ENCODE measurements at regions not wholly inside any gene's neighbourhood (a gene's known extent, or its start where the extent isn't known, plus 50 kb on each side); places are given as distances from the start of the nearest gene placed in this dataset.

GRCh38 chr16:50444526-50444925 is 75.7 kb upstream of the BRD7 start:
- H3K4me3 Mint-ChIP-seq, result no peak overlapping the region
- Histone ChIP-seq H3K36me3 (replicated peaks in 1 of 2; ENCODE audit: control extremely low read depth in 1 of 2, control insufficient read depth in 1 of 2, extremely low read depth in 1 of 2, insufficient read depth in 2 of 2, low read length in 1 of 2) (no peaks in the 10 kb centered on the region), H3K79me2 (ENCODE audit: control insufficient read depth, insufficient read depth, low read length) (no peaks in the 10 kb centered on the region), H3K4me3 (ENCODE audit: control extremely low read depth in 1 of 5, extremely low read depth in 1 of 5, insufficient read depth in 1 of 5, low read depth in 2 of 5, low read length in 4 of 5) (no peak overlapping the region), H3K9me3 (ENCODE audit: control extremely low read depth in 1 of 3, control insufficient read depth in 2 of 3, insufficient read depth in 1 of 3, low read length in 2 of 3) (peaks cover 0 to 27% (median 21%) of the 10 kb centered on the region in 3 donors), H3K27ac (ENCODE audit: low read length in 2 of 2) (no peak overlapping the region), H2AFZ (ENCODE audit: insufficient read depth, low read depth, low read length, poor library complexity, severe bottlenecking) (no peak overlapping the region), H4K20me1 (ENCODE audit: control insufficient read depth, insufficient read depth, low read length, poor library complexity, severe bottlenecking) (no peaks in the 10 kb centered on the region), H3K27me3 (replicated peaks in 1 of 4; ENCODE audit: control extremely low read depth in 1 of 4, control insufficient read depth in 3 of 4, insufficient read depth in 4 of 4, low read length in 3 of 4) (peaks cover 0 to 9% (median 0%) of the 10 kb centered on the region in 4 experiments), H3K4me2 (replicated peaks; ENCODE audit: low read depth, low read length, poor library complexity, severe bottlenecking) (no peak overlapping the region), H3K9ac (ENCODE audit: low read length) (no peak overlapping the region), H3K4me1 (ENCODE audit: control insufficient read depth in 2 of 2, insufficient read depth in 2 of 2, low read length in 2 of 2) (no peaks in the 10 kb centered on the region)
- TF ChIP-seq EZH2 (IDR thresholded peaks at IDR 0.05; ENCODE audit: borderline replicate concordance, insufficient read depth, low read depth, low read length, poor library complexity, severe bottlenecking) (no peak), CTCF (IDR thresholded peaks at IDR 0.05) (no peak)
- no peak overlapping the region for H3K27ac Mint-ChIP-seq
- ChIA-PET POLR2A (no interaction called here), CTCF (interaction anchor here (1.1 kb wide), 1 partner anchor 30 kb away, joined by 4 read pairs; no protein-coding TSS in a partner anchor)
- no peak for ATAC-seq (ENCODE audit: low read depth)
- WGBS (ENCODE audit: insufficient coverage), result no CpG with 5 or more reads among the region's 1 CpG
- H3K9me3 Mint-ChIP-seq (ENCODE audit: insufficient read depth), result peaks cover 5% of the 10 kb centered on the region
- H3K4me1 Mint-ChIP-seq, result no peaks in the 10 kb centered on the region
- no peak for DNase-seq
- intact Hi-C loops (cut with micrococcal nuclease), result no loop called here
- peaks cover 11% of the 10 kb centered on the region for H3K27me3 Mint-ChIP-seq

GRCh38 chr16:50442221-50442620 is 73.4 kb upstream of the BRD7 start:
- no peak overlapping the region for H3K4me2 ChIP-seq (replicated peaks; ENCODE audit: low read depth, low read length, poor library complexity, severe bottlenecking)
- H3K9me3 ChIP-seq (ENCODE audit: control extremely low read depth in 1 of 3, control insufficient read depth in 2 of 3, insufficient read depth in 1 of 3, low read length in 2 of 3), result peaks cover 3 to 38% (median 26%) of the 10 kb centered on the region in 3 donors
- no peak for ATAC-seq (ENCODE audit: low read depth)
- H4K20me1 ChIP-seq (ENCODE audit: control insufficient read depth, insufficient read depth, low read length, poor library complexity, severe bottlenecking), result no peaks in the 10 kb centered on the region
- Mint-ChIP-seq H3K27me3 (peaks cover 3% of the 10 kb centered on the region), H3K4me3 (no peak overlapping the region), H3K9me3 (ENCODE audit: insufficient read depth) (peaks cover 14% of the 10 kb centered on the region), H3K27ac (no peak overlapping the region), H3K4me1 (no peaks in the 10 kb centered on the region)
- H2AFZ ChIP-seq (ENCODE audit: insufficient read depth, low read depth, low read length, poor library complexity, severe bottlenecking), result no peak overlapping the region
- WGBS (ENCODE audit: insufficient coverage), result 94% methylated on average over 3 of the region's 3 CpGs
- intact Hi-C loops (cut with micrococcal nuclease), result no loop called here
- no peak overlapping the region for H3K27ac ChIP-seq (ENCODE audit: low read length in 2 of 2)
- H3K4me1 ChIP-seq (ENCODE audit: control insufficient read depth in 2 of 2, insufficient read depth in 2 of 2, low read length in 2 of 2), result no peaks in the 10 kb centered on the region
- H3K36me3 ChIP-seq (replicated peaks in 1 of 2; ENCODE audit: control extremely low read depth in 1 of 2, control insufficient read depth in 1 of 2, extremely low read depth in 1 of 2, insufficient read depth in 2 of 2, low read length in 1 of 2), result no peaks in the 10 kb centered on the region
- H3K27me3 ChIP-seq (replicated peaks in 1 of 4; ENCODE audit: control extremely low read depth in 1 of 4, control insufficient read depth in 3 of 4, insufficient read depth in 4 of 4, low read length in 3 of 4), result no peaks in the 10 kb centered on the region
- no peak for DNase-seq
- CTCF ChIA-PET, result no interaction called here
- no peak overlapping the region for H3K4me3 ChIP-seq (ENCODE audit: control extremely low read depth in 1 of 5, extremely low read depth in 1 of 5, insufficient read depth in 1 of 5, low read depth in 2 of 5, low read length in 4 of 5)
- POLR2A ChIA-PET, result no interaction called here
- no peak for TF ChIP-seq EZH2 (IDR thresholded peaks at IDR 0.05; ENCODE audit: borderline replicate concordance, insufficient read depth, low read depth, low read length, poor library complexity, severe bottlenecking)
- TF ChIP-seq CTCF (IDR thresholded peaks at IDR 0.05), result no peak
- H3K9ac ChIP-seq (ENCODE audit: low read length), result no peak overlapping the region
- H3K79me2 ChIP-seq (ENCODE audit: control insufficient read depth, insufficient read depth, low read length), result no peaks in the 10 kb centered on the region
